Spinal cord (tissue), 9 donors: ENCODE measurements at regions not wholly inside any gene's neighbourhood (a gene's known extent, or its start where the extent isn't known, plus 50 kb on each side); places are given as distances from the start of the nearest gene placed in this dataset.

Source experiments
- DNase-seq, 6 donors: peaks; one replicate each; pipeline versions ENCODE4 v3.0.0 to v3.0.0-alpha.2; 2013 to 2015; ENCODE audit warnings: low spot score in 6 of 6, low read depth in 4 of 6
- H3K27ac ChIP-seq: one replicate; pipeline ENCODE4 v1.5.1; 2013; ENCODE audit warnings: low read depth, low read length, control low read depth
- H3K27me3 ChIP-seq: one replicate; pipeline ENCODE4 v1.6.1; 2013; ENCODE audit warnings: low read length; ENCODE audit not compliant: control insufficient read depth, insufficient read depth
- H3K36me3 ChIP-seq: one replicate; pipeline ENCODE4 v1.6.1; 2013; ENCODE audit warnings: low read length; ENCODE audit not compliant: control insufficient read depth, insufficient read depth
- H3K4me1 ChIP-seq: one replicate; pipeline ENCODE4 v1.6.1; 2013; ENCODE audit warnings: low read length; ENCODE audit not compliant: control insufficient read depth, insufficient read depth
- H3K4me3 ChIP-seq: one replicate; pipeline ENCODE4 v1.5.1; 2013; ENCODE audit warnings: low read depth, low read length, control low read depth
- H3K9me3 ChIP-seq: one replicate; pipeline ENCODE4 v1.6.1; 2013; ENCODE audit warnings: low read length; ENCODE audit not compliant: control insufficient read depth, insufficient read depth
- WGBS: methylation state at CpG from one replicate; pipeline ENCODE4 v1.1.5; 2013; ENCODE audit warnings: missing lambda C conversion rate; ENCODE audit not compliant: insufficient coverage; 5-methylcytosine and 5-hydroxymethylcytosine counted together
- donor health status: healthy.

GRCh38 chr7:25926891-25927625, 224.9 kb upstream of the NFE2L3 start:
- Histone ChIP-seq H3K36me3 (no peaks in the 10 kb centered on the region), H3K27me3 (no peaks in the 10 kb centered on the region), H3K27ac (no peak overlapping the region), H3K4me1 (no peaks in the 10 kb centered on the region), H3K9me3 (no peaks in the 10 kb centered on the region), H3K4me3 (no peak overlapping the region)
- no peak for DNase-seq
- 76% methylated on average over 4 of the region's 7 CpGs for WGBS

- 93% methylated on average over 3 of the region's 4 CpGs for WGBS
- no peaks in the 10 kb centered on the region for H3K9me3 ChIP-seq
- H3K4me1 ChIP-seq: no peaks in the 10 kb centered on the region
- H3K27me3 ChIP-seq: no peaks in the 10 kb centered on the region
- no peak for DNase-seq
- H3K27ac ChIP-seq: no peak overlapping the region
- H3K4me3 ChIP-seq: no peak overlapping the region
- H3K36me3 ChIP-seq: no peaks in the 10 kb centered on the region
Observed at GRCh38 chr7:25927626-25927978, 224.4 kb upstream of the NFE2L3 start.

- no peaks in the 10 kb centered on the region for H3K9me3 ChIP-seq
- no peak for DNase-seq
- 93% methylated on average over 2 of the region's 5 CpGs for WGBS
- H3K36me3 ChIP-seq: no peaks in the 10 kb centered on the region
- H3K27me3 ChIP-seq: no peaks in the 10 kb centered on the region
- H3K4me3 ChIP-seq: no peak overlapping the region
- no peak overlapping the region for H3K27ac ChIP-seq
- no peaks in the 10 kb centered on the region for H3K4me1 ChIP-seq
Observed at GRCh38 chr7:25928549-25929330, 223.3 kb upstream of the NFE2L3 start.

- WGBS: 84% methylated on average over 4 of the region's 5 CpGs
- Histone ChIP-seq H3K27me3 (no peaks in the 10 kb centered on the region), H3K4me3 (no peak overlapping the region), H3K36me3 (no peaks in the 10 kb centered on the region), H3K9me3 (no peaks in the 10 kb centered on the region), H3K4me1 (no peaks in the 10 kb centered on the region), H3K27ac (no peak overlapping the region)
- no peak for DNase-seq
Observed at GRCh38 chr7:25929448-25929847, 222.6 kb upstream of the NFE2L3 start.

GRCh38 chr7:25930492-25931048, 221.4 kb upstream of the NFE2L3 start:
- no peaks in the 10 kb centered on the region for H3K36me3 ChIP-seq
- no peaks in the 10 kb centered on the region for H3K4me1 ChIP-seq
- WGBS: 86% methylated on average over 3 of the region's 5 CpGs
- no peak overlapping the region for H3K27ac ChIP-seq
- H3K4me3 ChIP-seq: no peak overlapping the region
- H3K9me3 ChIP-seq: no peaks in the 10 kb centered on the region
- no peak for DNase-seq
- H3K27me3 ChIP-seq: no peaks in the 10 kb centered on the region

- WGBS: no CpG with 5 or more reads among the region's 1 CpG
- no peaks in the 10 kb centered on the region for H3K27me3 ChIP-seq
Observed at GRCh38 chr7:25931156-25931555, 220.8 kb upstream of the NFE2L3 start.

GRCh38 chr7:25933921-25934320, 218.1 kb upstream of the NFE2L3 start:
- no peak overlapping the region for H3K27ac ChIP-seq
- H3K4me3 ChIP-seq: no peak overlapping the region
- no peaks in the 10 kb centered on the region for H3K4me1 ChIP-seq
- no CpG with 5 or more reads among the region's 1 CpG for WGBS
- DNase-seq: no peak
- H3K27me3 ChIP-seq: no peaks in the 10 kb centered on the region
- H3K36me3 ChIP-seq: no peaks in the 10 kb centered on the region
- no peaks in the 10 kb centered on the region for H3K9me3 ChIP-seq

More at GRCh38 chr7:25931156-25931555, 220.8 kb upstream of the NFE2L3 start:
- Histone ChIP-seq H3K4me3 (no peak overlapping the region), H3K27ac (no peak overlapping the region), H3K9me3 (no peaks in the 10 kb centered on the region), H3K4me1 (no peaks in the 10 kb centered on the region), H3K36me3 (no peaks in the 10 kb centered on the region)
- no peak for DNase-seq

- H3K9me3 ChIP-seq: no peaks in the 10 kb centered on the region
- H3K27me3 ChIP-seq: peaks cover 2% of the 10 kb centered on the region
- WGBS: 39% methylated on average over 4 of the region's 8 CpGs
- no peak overlapping the region for H3K4me3 ChIP-seq
- no peaks in the 10 kb centered on the region for H3K36me3 ChIP-seq
- H3K27ac ChIP-seq: no peak overlapping the region
- peak in 1 of 6 donors; percentile 37 for DNase-seq
- no peaks in the 10 kb centered on the region for H3K4me1 ChIP-seq
Observed at GRCh38 chr7:25940086-25940906, 211.7 kb upstream of the NFE2L3 start.

GRCh38 chr7:25944777-25945515, 207.1 kb upstream of the NFE2L3 start:
- 72% methylated on average over 7 of the region's 8 CpGs for WGBS
- DNase-seq: peak in 1 of 6 donors; percentile 76
- H3K9me3 ChIP-seq: no peaks in the 10 kb centered on the region
- peaks cover 5% of the 10 kb centered on the region for H3K4me1 ChIP-seq
- no peaks in the 10 kb centered on the region for H3K36me3 ChIP-seq
- no peak overlapping the region for H3K4me3 ChIP-seq
- no peak overlapping the region for H3K27ac ChIP-seq
- peaks cover 8% of the 10 kb centered on the region for H3K27me3 ChIP-seq
